GM12878 (cell line): ENCODE measurements at regions not wholly inside any gene's neighbourhood (a gene's known extent, or its start where the extent isn't known, plus 50 kb on each side); places are given as distances from the start of the nearest gene placed in this dataset.

Experiments
- ATAC-seq: fragments of 200-7000 bp; cut with Tn5 transposase; 3 replicates; pipeline ENCODE4 v1.9.1; 2020; ENCODE audit warnings: mild to moderate bottlenecking, moderate library complexity
- BruUV-seq: library from RNA; stranded (reverse); fragments of 400-500 nt; replicated peaks from 2 replicates; lab custom pipeline; 2021; lab: Mats Ljungman, UMichigan
- CTCF ChIA-PET: fragments of 300-600 bp; sonication (Branson Sonifier 250); formaldehyde crosslinking; extraction: SDS; loops from one replicate; lab custom pipeline; 2021; ENCODE audit warnings: inconsistent platforms; lab: Yijun Ruan, JAX
- POLR2A ChIA-PET: fragments of 350-600 bp; formaldehyde crosslinking; extraction: SDS; loops from one replicate; lab custom pipeline; 2021; ENCODE audit warnings: inconsistent platforms; lab: Charles Lee
- RAD21 ChIA-PET: fragments of 300-600 bp; sonication (Branson Sonifier 250); formaldehyde crosslinking; loops from one replicate; lab custom pipeline; 2023; ENCODE audit warnings: antibody characterized with exemption; ENCODE audit not compliant: unreplicated experiment; lab: Charles Lee
- SMC1A ChIA-PET: fragments of 300-600 bp; sonication (Branson Sonifier 250); formaldehyde crosslinking; loops from one replicate; lab custom pipeline; 2023; ENCODE audit not compliant: unreplicated experiment, uncharacterized antibody; lab: Charles Lee
- DNase-seq: peaks from one replicate; pipeline ENCODE4 v3.0.0-alpha.2; 2011; ENCODE audit warnings: low read depth, low spot score
- FAIRE-seq: peaks from 3 replicates; lab custom pipeline; 2011; peaks lifted over from hg19 to GRCh38; lab: Jason Lieb, UNC
- H2AFZ ChIP-seq: 2 replicates; pipeline ENCODE4 v1.6.0; 2011; ENCODE audit warnings: low read depth, low read length, control low read depth; ENCODE audit not compliant: control insufficient read depth
- H3K27ac ChIP-seq: 2 replicates; pipeline ENCODE4 v1.5.1; 2011; ENCODE audit warnings: control low read depth; ENCODE audit not compliant: control insufficient read depth, insufficient read depth
- H3K27me3 ChIP-seq, 2 experiments: replicated peaks in 1 of 2; 2 replicates each; pipeline versions ENCODE4 v1.6.0 to v1.6.1; 2011; ENCODE audit warnings: low read length in 1 of 2; ENCODE audit not compliant: control insufficient read depth in 2 of 2, insufficient read depth in 2 of 2
- H3K36me3 ChIP-seq, 2 experiments: 2 replicates each; pipeline ENCODE4 v1.5.1; 2011; ENCODE audit warnings: low read length in 1 of 2; ENCODE audit not compliant: control insufficient read depth in 2 of 2, insufficient read depth in 2 of 2
- H3K4me1 ChIP-seq: 2 replicates; pipeline ENCODE4 v1.6.1; 2011; ENCODE audit warnings: mild to moderate bottlenecking, low read length, moderate library complexity, mixed read lengths; ENCODE audit not compliant: control insufficient read depth, insufficient read depth
- H3K4me2 ChIP-seq: 2 replicates; pipeline ENCODE4 v1.6.0; 2011; ENCODE audit warnings: control low read depth; ENCODE audit not compliant: control insufficient read depth, insufficient read depth
- H3K4me3 ChIP-seq: fragments of 200-600 bp; sonication (generic); 2 replicates; pipeline ENCODE4 v1.5.1; 2016
- H3K79me2 ChIP-seq: 2 replicates; pipeline ENCODE4 v1.6.0; 2011; ENCODE audit warnings: low read length; ENCODE audit not compliant: control insufficient read depth, insufficient read depth
- H3K9ac ChIP-seq: 2 replicates; pipeline ENCODE4 v1.8.0; 2011; ENCODE audit warnings: low read length, control low read depth, mixed read lengths; ENCODE audit not compliant: control insufficient read depth, insufficient read depth
- H3K9me3 ChIP-seq: replicated peaks from 3 replicates; pipeline ENCODE4 v1.5.1; 2011; ENCODE audit warnings: mild to moderate bottlenecking, low read length; ENCODE audit not compliant: control insufficient read depth, insufficient read depth
- H4K20me1 ChIP-seq: 2 replicates; pipeline ENCODE4 v1.6.0; 2011; ENCODE audit not compliant: control insufficient read depth, insufficient read depth
- IKZF1 ChIP-seq: fragments of 450-650 bp; conservative IDR thresholded peaks from 2 replicates; pipeline ENCODE4 v1.6.1; 2017; ENCODE audit warnings: antibody characterized with exemption, mild to moderate bottlenecking
- SPI1 ChIP-seq: IDR thresholded peaks from 2 replicates; pipeline ENCODE4 v1.6.1; 2011; ENCODE audit warnings: low read depth, mild to moderate bottlenecking, low read length, moderate library complexity, borderline replicate concordance; ENCODE audit not compliant: insufficient read depth
- TARDBP ChIP-seq: IDR thresholded peaks from 2 replicates; pipeline ENCODE4 v1.6.1; 2016; ENCODE audit warnings: borderline replicate concordance
- WGBS: methylation state at CpG from one replicate; pipeline ENCODE4 v1.1.6; 2016; ENCODE audit warnings: low lambda C conversion rate; ENCODE audit not compliant: insufficient replicate concordance, insufficient coverage; ENCODE audit errors: missing lambda C conversion rate; 5-methylcytosine and 5-hydroxymethylcytosine counted together
- in situ Hi-C: fragments of 300-500 bp; cut with MboI; formaldehyde crosslinking; loops from 9 replicates; pipeline ENCODE4 v1.14.3; 2018; ENCODE audit warnings: mixed read lengths
- intact Hi-C: fragments of 100-400 bp; cut with micrococcal nuclease; formaldehyde crosslinking; loops from one replicate; pipeline ENCODE4 v1.14.2; 2022; ENCODE audit not compliant: unreplicated experiment
- TF ChIP-seq, protein P1 (sequence below): fragments of 450-650 bp; formaldehyde crosslinking; IDR thresholded peaks from 2 replicates; pipeline ENCODE4 v1.4.0; 2020; ENCODE audit warnings: mild to moderate bottlenecking, moderate library complexity
- TF ChIP-seq, protein P2 (sequence below): fragments of 450-650 bp; formaldehyde crosslinking; IDR thresholded peaks from 2 replicates; pipeline ENCODE4 v1.5.0; 2022; ENCODE audit warnings: mild to moderate bottlenecking, missing genetic modification characterization

DNA sequence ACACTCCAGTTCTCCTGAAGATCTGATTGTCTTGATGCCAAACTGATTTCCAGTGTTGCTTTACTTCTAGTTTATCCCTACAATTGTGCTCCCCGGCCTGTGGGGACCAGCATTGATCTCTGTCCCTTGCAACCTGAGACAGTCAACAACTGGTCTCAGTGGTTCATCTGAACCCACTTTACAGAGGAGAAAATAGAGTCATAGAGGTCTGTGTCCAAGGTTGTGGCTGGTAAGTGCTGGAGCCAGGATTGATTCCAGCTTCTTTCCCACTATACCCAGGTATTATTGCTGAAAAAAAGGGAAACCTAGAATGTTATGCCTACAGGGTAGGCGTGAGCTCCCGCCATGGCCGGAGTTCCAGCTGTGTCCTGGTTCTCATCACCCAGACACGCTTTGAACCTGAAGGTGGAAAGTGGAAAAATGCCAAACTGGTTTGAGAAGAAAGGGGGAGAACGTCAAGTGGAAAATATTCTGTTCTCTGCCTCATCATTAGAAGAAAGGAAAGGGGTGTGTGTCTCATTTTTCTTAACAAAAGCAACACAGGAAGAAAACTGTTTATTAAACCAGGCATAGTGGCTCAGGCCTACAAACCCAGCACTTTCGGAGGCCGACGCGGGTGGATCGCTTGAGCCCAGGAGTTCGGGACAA, 60.7 kb upstream of the ITPKB start:
- WGBS = 95% methylated on average over 12 of the region's 12 CpGs
- Histone ChIP-seq H3K4me2 (no peak overlapping the region), H3K9ac (no peak overlapping the region), H3K36me3 (no peaks in the 10 kb centered on the region), H3K79me2 (no peaks in the 10 kb centered on the region), H3K4me3 (no peak overlapping the region), H2AFZ (no peak overlapping the region), H3K4me1 (peaks cover 24% of the 10 kb centered on the region), H3K9me3 (no peaks in the 10 kb centered on the region), H3K27me3 (no peaks in the 10 kb centered on the region), H3K27ac (peak overlapping the region; percentile 66; the same call in 1 of the 2 replicates), H4K20me1 (no peaks in the 10 kb centered on the region)
- intact Hi-C loops (no loop called here), in situ Hi-C loops (no loop called here)
- TF ChIP-seq SPI1 = no peak
- no peak for TF ChIP-seq TARDBP
- TF ChIP-seq, protein P1, sequence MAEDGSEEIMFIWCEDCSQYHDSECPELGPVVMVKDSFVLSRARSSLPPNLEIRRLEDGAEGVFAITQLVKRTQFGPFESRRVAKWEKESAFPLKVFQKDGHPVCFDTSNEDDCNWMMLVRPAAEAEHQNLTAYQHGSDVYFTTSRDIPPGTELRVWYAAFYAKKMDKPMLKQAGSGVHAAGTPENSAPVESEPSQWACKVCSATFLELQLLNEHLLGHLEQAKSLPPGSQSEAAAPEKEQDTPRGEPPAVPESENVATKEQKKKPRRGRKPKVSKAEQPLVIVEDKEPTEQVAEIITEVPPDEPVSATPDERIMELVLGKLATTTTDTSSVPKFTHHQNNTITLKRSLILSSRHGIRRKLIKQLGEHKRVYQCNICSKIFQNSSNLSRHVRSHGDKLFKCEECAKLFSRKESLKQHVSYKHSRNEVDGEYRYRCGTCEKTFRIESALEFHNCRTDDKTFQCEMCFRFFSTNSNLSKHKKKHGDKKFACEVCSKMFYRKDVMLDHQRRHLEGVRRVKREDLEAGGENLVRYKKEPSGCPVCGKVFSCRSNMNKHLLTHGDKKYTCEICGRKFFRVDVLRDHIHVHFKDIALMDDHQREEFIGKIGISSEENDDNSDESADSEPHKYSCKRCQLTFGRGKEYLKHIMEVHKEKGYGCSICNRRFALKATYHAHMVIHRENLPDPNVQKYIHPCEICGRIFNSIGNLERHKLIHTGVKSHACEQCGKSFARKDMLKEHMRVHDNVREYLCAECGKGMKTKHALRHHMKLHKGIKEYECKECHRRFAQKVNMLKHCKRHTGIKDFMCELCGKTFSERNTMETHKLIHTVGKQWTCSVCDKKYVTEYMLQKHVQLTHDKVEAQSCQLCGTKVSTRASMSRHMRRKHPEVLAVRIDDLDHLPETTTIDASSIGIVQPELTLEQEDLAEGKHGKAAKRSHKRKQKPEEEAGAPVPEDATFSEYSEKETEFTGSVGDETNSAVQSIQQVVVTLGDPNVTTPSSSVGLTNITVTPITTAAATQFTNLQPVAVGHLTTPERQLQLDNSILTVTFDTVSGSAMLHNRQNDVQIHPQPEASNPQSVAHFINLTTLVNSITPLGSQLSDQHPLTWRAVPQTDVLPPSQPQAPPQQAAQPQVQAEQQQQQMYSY (CRISPR knock-in tag) = no peak
- no peak for TF ChIP-seq IKZF1
- TF ChIP-seq, protein P2, sequence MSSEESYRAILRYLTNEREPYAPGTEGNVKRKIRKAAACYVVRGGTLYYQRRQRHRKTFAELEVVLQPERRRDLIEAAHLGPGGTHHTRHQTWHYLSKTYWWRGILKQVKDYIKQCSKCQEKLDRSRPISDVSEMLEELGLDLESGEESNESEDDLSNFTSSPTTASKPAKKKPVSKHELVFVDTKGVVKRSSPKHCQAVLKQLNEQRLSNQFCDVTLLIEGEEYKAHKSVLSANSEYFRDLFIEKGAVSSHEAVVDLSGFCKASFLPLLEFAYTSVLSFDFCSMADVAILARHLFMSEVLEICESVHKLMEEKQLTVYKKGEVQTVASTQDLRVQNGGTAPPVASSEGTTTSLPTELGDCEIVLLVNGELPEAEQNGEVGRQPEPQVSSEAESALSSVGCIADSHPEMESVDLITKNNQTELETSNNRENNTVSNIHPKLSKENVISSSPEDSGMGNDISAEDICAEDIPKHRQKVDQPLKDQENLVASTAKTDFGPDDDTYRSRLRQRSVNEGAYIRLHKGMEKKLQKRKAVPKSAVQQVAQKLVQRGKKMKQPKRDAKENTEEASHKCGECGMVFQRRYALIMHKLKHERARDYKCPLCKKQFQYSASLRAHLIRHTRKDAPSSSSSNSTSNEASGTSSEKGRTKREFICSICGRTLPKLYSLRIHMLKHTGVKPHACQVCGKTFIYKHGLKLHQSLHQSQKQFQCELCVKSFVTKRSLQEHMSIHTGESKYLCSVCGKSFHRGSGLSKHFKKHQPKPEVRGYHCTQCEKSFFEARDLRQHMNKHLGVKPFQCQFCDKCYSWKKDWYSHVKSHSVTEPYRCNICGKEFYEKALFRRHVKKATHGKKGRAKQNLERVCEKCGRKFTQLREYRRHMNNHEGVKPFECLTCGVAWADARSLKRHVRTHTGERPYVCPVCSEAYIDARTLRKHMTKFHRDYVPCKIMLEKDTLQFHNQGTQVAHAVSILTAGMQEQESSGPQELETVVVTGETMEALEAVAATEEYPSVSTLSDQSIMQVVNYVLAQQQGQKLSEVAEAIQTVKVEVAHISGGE = no peak
- BruUV-seq = no TSS peak
- FAIRE-seq (peak; percentile 66), ATAC-seq (no peak), DNase-seq (no peak)
- ChIA-PET SMC1A (interaction anchor here (1.2 to 3.0 kb wide), 7 partner anchors 8 to 166 kb away, joined by 3 to 16 read pairs (median 5); no protein-coding TSS in a partner anchor), RAD21 (interaction anchor here (0.6 to 1.2 kb wide), 4 partner anchors 11 to 68 kb away, joined by 3 to 5 read pairs (median 3); no protein-coding TSS in a partner anchor), CTCF (interaction anchor here (0.8 to 1.4 kb wide), 2 partner anchors 13 to 16 kb away, joined by 3 read pairs; no protein-coding TSS in a partner anchor), POLR2A (interaction anchor here (0.6 to 0.7 kb wide), 2 partner anchors 9 to 24 kb away, joined by 3 read pairs; no protein-coding TSS in a partner anchor)
